ENCODE measurements at regions not wholly inside any gene's neighbourhood (a gene's known extent, or its start where the extent isn't known, plus 50 kb on each side); places are given as distances from the start of the nearest gene placed in this dataset.

DNA sequence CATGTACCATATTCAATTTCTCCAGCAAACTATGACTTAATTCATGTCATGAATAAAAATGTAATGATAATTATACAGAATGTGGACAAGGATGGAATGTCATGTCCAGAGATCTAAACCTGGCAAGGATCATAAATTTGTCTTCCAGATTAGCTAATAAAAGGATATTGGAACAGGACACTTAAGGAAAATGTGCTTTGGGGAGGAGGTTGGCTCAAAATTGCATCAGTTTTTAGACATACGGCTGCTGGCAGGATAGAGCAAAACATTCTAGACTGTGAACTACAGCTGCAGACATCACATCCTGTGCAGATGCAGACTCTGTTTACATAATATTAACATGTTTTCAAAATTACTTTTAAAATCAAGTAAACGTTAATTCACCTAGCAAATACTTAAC, 248.4 kb downstream of the TLR4 start:
- TF ChIP-seq, protein P1, sequence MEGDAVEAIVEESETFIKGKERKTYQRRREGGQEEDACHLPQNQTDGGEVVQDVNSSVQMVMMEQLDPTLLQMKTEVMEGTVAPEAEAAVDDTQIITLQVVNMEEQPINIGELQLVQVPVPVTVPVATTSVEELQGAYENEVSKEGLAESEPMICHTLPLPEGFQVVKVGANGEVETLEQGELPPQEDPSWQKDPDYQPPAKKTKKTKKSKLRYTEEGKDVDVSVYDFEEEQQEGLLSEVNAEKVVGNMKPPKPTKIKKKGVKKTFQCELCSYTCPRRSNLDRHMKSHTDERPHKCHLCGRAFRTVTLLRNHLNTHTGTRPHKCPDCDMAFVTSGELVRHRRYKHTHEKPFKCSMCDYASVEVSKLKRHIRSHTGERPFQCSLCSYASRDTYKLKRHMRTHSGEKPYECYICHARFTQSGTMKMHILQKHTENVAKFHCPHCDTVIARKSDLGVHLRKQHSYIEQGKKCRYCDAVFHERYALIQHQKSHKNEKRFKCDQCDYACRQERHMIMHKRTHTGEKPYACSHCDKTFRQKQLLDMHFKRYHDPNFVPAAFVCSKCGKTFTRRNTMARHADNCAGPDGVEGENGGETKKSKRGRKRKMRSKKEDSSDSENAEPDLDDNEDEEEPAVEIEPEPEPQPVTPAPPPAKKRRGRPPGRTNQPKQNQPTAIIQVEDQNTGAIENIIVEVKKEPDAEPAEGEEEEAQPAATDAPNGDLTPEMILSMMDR (IDR thresholded peaks at IDR 0.05; ENCODE audit: low read depth, low read length): no peak
- TF ChIP-seq MYC (IDR thresholded peaks at IDR 0.05; ENCODE audit: low read depth, low read length) (no peak), POLR2A (IDR thresholded peaks at IDR 0.05; ENCODE audit: extremely low read depth, insufficient read length) (no peak)
